ENCODE measurements at regions not wholly inside any gene's neighbourhood (a gene's known extent, or its start where the extent isn't known, plus 50 kb on each side); places are given as distances from the start of the nearest gene placed in this dataset.

DNA sequence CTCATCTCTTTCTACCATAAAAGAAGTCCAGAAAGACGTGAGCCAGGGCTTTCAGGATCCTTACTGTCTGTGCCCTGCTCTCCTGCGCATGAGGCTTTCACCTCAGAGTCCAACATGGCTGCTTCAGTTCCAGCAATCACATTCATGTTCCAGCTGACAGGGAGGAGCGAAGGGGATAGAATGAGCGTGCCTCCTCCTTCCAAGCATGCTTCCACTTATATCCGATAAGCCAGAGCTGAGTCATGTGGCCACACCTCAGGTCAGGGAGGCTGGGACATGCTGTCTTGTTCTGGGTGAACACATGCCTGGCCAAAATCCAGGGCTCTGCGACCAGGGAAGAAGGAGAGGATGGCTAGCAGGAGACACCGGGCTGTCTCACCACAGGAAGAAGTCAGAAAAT lies 248.2 kb downstream of the SKAP2 start:
- TF ChIP-seq, protein P1, sequence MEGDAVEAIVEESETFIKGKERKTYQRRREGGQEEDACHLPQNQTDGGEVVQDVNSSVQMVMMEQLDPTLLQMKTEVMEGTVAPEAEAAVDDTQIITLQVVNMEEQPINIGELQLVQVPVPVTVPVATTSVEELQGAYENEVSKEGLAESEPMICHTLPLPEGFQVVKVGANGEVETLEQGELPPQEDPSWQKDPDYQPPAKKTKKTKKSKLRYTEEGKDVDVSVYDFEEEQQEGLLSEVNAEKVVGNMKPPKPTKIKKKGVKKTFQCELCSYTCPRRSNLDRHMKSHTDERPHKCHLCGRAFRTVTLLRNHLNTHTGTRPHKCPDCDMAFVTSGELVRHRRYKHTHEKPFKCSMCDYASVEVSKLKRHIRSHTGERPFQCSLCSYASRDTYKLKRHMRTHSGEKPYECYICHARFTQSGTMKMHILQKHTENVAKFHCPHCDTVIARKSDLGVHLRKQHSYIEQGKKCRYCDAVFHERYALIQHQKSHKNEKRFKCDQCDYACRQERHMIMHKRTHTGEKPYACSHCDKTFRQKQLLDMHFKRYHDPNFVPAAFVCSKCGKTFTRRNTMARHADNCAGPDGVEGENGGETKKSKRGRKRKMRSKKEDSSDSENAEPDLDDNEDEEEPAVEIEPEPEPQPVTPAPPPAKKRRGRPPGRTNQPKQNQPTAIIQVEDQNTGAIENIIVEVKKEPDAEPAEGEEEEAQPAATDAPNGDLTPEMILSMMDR (IDR thresholded peaks at IDR 0.05) = no peak
- TF ChIP-seq POLR2A (IDR thresholded peaks at IDR 0.05) = no peak

Measured in testis (tissue), 2 donors.